SIG-M5 treated with dmso at 0.1 percent for 504 hours (cell line): ENCODE measurements at regions not wholly inside any gene's neighbourhood (a gene's known extent, or its start where the extent isn't known, plus 50 kb on each side); places are given as distances from the start of the nearest gene placed in this dataset.
"Not testable (repeated sequence)": the region's sequence is repeated elsewhere in the genome, so short reads cannot be mapped to it uniquely, and the experiment has no call there.

Experiments
- DNase-seq: peaks from one replicate; lab custom pipeline; 2025; ENCODE audit not compliant: unreplicated experiment; lab: John Stamatoyannopoulos, UW

DNA sequence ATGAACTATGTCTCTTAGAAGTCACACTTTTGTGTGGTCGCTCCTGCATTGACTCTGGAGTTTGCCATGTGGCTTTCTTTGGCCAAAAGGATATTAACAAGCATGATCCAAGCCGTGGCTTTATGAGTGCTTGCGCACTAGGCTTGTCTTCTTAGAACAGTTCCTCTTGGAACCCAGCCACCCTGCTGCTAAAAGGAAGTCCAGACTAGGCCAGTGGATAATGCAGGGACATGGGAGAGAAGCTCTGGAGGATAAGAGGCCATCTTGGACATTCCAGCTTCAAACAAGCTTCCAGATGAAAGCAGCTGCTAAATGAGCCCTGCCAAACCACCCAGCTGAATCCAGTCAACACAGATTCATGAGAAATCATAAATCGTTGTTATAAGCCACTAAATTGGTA lies 346.4 kb downstream of the CDC5L start:
- DNase-seq, result no peak

- no peak for DNase-seq
These were observed 347.6 kb downstream of the CDC5L start for GRCh38 chr6:44734886-44735629.

- DNase-seq, result no peak
These were observed 348.1 kb downstream of the CDC5L start for GRCh38 chr6:44735630-44735963.

DNA sequence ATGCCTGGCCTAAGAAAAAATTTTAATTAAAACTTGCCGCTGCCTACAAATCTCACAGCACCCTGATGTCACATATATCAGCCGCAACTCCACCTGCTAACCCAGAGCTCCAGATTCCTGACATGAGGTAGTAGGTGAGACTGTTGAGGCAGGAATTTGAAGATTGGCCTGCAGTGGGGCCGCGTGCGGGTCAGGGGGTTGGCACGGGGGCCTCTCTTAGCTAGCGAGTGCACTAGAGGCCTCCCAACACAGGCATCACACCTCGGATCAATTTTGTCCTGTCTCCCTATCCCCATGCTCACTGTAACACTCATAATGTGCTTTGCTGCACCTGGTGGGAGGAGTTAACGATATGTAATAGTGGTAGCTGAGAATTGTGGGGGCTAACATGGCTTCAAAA lies 349.8 kb downstream of the CDC5L start:
- DNase-seq, result no peak

DNA sequence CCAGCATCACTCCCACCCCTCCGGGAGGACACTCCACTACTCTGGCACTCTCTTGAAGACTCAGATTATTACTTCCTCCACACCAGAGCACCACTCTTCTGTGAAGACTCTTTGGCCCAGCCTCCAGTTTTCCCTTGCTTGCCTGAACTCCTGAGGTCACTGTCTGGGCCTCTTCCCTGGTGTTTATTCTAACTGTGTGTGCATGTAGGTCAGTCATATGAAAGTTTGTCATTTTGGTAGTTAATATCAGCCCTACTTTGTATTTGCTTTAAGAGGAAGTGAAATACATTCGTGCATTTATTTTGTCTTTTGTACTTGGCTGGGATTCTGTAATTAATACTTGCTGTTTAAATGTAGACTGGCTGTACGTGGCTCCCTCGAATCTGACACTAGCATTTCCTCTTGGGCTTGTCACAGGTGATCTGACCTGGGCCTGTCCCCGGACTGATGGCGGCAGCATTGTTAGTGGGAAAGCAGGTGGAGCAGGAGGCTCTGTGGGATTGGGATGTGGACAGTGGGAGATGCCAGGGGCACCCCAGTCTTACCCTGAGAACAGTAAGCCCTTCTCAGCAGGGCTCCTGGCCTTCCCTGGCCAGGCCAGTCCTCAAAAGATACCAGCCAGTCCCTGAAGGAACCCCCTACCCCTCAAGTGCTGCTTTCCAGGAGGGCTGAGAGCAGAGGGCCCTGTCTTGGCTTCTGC lies 350.5 kb downstream of the CDC5L start:
- DNase-seq, result no peak

GRCh38 chr6:44738601-44739146 lies 351.2 kb downstream of the CDC5L start:
- DNase-seq, result no peak

- no peak for DNase-seq
These were observed 351.7 kb downstream of the CDC5L start for GRCh38 chr6:44739181-44739580.

DNA sequence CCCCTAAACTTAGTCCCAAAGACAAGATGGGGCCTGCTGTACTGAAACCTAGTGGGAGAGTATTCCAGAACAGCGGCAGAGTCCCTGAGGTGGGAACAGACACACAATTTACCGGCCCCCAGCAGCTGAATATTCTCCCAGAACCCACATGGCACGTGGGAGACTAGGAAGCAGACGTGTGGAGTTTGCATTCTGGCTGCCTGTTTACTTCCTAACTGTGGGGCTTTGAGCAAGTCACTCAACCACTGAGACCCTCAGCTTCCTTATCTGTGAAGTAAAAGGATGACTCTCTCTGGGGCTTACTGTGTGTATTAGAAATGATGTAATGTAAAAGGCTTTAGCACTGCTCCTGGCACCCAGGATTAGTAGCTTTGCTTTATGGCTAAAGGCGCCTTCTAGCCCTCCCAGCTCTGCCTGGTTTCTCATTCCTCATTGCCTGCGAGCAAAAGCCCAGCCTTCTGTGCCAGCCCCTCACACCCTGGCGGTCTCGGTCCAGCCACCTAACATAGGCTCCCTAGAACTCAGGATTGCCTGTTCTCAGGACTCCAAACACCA lies 353.1 kb downstream of the CDC5L start:
- DNase-seq, result no peak

GRCh38 chr6:44742201-44742600 lies 354.7 kb downstream of the CDC5L start:
- DNase-seq, result no peak

GRCh38 chr6:44742828-44743372 lies 355.4 kb downstream of the CDC5L start:
- DNase-seq, result no peak

GRCh38 chr6:44760116-44760515 lies 372.6 kb downstream of the CDC5L start:
- DNase-seq, result not testable (repeated sequence)

- no peak for DNase-seq
These were observed 373.5 kb downstream of the CDC5L start for GRCh38 chr6:44761046-44761445.

- DNase-seq, result no peak
These were observed 375.0 kb downstream of the CDC5L start for GRCh38 chr6:44762496-44762895.

DNA sequence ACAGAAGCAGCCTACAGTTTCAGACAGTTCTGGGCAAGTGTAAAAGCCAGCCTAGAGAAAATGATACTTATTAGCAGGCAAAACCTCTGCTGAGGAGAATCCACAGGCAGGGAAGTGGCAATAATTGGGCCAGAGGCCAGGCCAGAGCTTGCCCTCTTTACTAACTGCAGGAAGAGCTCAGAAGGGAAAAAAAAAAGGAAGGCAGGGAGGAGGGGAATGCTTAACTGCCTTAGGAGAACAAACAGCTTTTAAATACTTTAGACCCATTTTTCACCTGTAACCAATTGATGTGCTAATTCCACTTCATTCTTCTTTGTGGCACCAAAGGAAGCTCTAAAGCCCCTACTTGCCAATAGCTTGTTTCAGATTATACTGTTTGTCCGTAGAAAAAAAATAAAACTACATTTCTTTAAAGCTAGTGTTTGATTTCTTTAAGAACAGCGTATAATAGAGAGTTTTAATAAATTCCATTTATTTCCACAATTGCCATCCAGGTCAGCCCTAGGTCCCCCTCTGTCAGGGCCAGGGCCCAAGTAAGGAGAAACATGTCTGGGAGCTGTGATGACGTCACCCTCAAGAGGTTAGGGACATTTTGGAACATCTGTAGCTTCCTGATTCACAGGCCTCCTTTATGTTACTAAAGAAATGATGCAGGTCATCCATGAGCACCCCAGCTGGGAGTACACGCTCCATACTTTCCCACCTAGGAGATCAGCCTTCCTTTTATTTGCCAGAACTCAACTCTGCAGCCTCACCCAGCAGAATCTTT lies 384.3 kb downstream of the CDC5L start:
- DNase-seq, result no peak

- no peak for DNase-seq
These were observed 385.3 kb downstream of the CDC5L start for GRCh38 chr6:44772838-44773237.

- DNase-seq, result no peak
These were observed 387.6 kb downstream of the CDC5L start for GRCh38 chr6:44775121-44775520.

DNA sequence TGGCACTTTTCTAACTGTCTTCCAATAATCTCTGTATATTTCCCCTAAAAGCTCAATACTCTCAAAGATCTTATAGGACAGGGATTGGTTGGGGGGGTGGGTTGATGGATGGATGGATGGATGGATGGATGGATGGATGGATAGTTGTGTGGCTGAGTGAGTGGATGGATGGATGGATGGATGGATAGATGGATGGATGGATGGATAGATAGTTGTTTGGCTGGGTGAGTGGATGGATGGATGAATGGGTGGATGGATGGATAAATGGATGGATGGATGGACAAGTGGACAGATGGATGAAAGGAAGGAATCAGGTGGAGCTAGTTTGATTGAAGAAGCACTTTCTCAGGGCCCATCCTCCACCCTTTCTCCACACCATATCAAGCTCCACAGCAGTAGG lies 388.8 kb downstream of the CDC5L start:
- no peak for DNase-seq

DNA sequence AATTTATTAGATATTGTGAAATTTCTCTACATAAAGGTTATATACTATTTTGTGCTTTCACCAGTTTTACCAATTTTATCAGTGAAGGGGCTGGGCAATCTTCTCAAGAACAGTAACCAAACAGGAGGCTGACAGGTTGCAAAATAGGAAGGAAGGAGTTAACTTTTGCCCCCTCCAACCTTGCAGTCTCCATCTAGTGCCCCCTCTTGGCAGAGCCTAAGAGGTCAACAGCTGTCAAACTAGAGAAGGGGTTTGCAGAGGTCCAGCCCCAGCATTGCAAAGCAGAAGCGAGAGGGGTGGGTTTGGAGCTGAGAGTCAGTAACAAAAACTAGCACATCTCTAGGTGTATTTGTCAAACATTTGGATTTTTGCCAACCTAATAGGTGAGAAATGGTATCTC lies 391.0 kb downstream of the CDC5L start:
- DNase-seq, result no peak
